ENCODE measurements at regions not wholly inside any gene's neighbourhood (a gene's known extent, or its start where the extent isn't known, plus 50 kb on each side); places are given as distances from the start of the nearest gene placed in this dataset.

DNA sequence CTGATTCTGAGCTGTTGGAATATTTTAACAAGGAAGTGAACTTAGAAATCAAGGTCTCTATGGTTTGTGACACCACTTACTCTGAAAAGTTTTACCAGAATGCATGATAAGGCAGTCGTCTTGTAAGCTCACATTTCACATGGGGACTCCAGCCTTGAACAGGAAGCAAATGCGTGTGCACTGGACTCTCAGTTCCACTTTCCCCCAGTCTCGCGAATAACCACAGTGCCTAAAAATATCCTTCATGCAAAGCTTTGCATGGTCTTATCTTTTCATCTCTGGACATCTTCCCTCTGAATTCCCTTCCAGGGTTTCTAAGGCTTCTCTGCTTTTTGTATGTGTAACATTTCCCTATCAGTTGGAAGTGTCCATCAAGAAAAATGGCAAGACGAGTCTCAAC, 581.8 kb downstream of the NLGN4X start:
- no peaks in the 10 kb centered on the region for H3K4me1 Mint-ChIP-seq (ENCODE audit: low read depth)
- no peak for ATAC-seq (ENCODE audit: poor library complexity)
- H3K4me3 Mint-ChIP-seq = no peak overlapping the region
- Histone ChIP-seq H3K9me3 (ENCODE audit: control insufficient read depth in 1 of 2, insufficient read depth in 1 of 2, low read length in 2 of 2) (no peaks in the 10 kb centered on the region), H3K27ac (ENCODE audit: low read depth in 1 of 2, low read length in 2 of 2) (no peak overlapping the region), H3K27me3 (ENCODE audit: control insufficient read depth in 1 of 2, insufficient read depth in 2 of 2, low read length in 2 of 2) (no peaks in the 10 kb centered on the region), H3K4me3 (ENCODE audit: low read length) (no peak overlapping the region), H3K4me1 (ENCODE audit: insufficient read depth, low read length) (no peaks in the 10 kb centered on the region), H3K36me3 (ENCODE audit: insufficient read depth, low read length) (no peaks in the 10 kb centered on the region)
- DNase-seq = peak in 1 of 14 experiments; percentile 0
- TF ChIP-seq, protein P1, sequence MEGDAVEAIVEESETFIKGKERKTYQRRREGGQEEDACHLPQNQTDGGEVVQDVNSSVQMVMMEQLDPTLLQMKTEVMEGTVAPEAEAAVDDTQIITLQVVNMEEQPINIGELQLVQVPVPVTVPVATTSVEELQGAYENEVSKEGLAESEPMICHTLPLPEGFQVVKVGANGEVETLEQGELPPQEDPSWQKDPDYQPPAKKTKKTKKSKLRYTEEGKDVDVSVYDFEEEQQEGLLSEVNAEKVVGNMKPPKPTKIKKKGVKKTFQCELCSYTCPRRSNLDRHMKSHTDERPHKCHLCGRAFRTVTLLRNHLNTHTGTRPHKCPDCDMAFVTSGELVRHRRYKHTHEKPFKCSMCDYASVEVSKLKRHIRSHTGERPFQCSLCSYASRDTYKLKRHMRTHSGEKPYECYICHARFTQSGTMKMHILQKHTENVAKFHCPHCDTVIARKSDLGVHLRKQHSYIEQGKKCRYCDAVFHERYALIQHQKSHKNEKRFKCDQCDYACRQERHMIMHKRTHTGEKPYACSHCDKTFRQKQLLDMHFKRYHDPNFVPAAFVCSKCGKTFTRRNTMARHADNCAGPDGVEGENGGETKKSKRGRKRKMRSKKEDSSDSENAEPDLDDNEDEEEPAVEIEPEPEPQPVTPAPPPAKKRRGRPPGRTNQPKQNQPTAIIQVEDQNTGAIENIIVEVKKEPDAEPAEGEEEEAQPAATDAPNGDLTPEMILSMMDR (IDR thresholded peaks at IDR 0.05) = no peak
- H3K36me3 Mint-ChIP-seq (ENCODE audit: low read depth) = no peaks in the 10 kb centered on the region
- H3K9me3 Mint-ChIP-seq = peaks cover 2% of the 10 kb centered on the region
- intact Hi-C loops (cut with DNase I, micrococcal nuclease) = no loop called here
- no peaks in the 10 kb centered on the region for H3K27me3 Mint-ChIP-seq
- CTCF ChIA-PET = no interaction called here
- POLR2A ChIA-PET = no interaction called here
- no peak overlapping the region for H3K27ac Mint-ChIP-seq

DNA sequence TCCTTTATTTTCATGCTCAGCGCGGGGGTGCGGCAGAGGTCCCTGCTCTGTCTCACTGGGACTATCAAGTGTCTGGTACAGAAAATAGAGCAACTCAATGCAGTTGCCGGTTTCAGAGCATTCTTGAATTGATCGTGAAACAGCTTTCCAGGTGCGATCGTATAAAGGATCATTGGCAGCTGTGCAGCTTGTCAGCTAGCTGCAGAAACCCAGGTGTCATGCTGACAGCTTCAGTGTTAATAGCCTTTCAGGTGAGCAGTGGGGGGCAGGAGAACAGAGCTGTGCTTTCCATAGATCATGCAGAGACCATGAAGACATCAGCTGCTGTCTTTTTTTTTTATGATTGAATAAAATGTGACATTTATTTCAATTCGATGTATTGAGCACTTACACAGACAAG, 583.9 kb downstream of the NLGN4X start:
- Histone ChIP-seq H3K27ac (ENCODE audit: low read depth in 1 of 2, low read length in 2 of 2) (no peak overlapping the region), H3K9me3 (ENCODE audit: control insufficient read depth in 1 of 2, insufficient read depth in 1 of 2, low read length in 2 of 2) (no peaks in the 10 kb centered on the region), H3K4me1 (ENCODE audit: insufficient read depth, low read length) (no peaks in the 10 kb centered on the region), H3K27me3 (ENCODE audit: control insufficient read depth in 1 of 2, insufficient read depth in 2 of 2, low read length in 2 of 2) (no peaks in the 10 kb centered on the region), H3K4me3 (ENCODE audit: low read length) (no peak overlapping the region), H3K36me3 (ENCODE audit: insufficient read depth, low read length) (no peaks in the 10 kb centered on the region)
- Mint-ChIP-seq H3K27ac (no peak overlapping the region), H3K36me3 (ENCODE audit: low read depth) (no peaks in the 10 kb centered on the region), H3K4me3 (no peak overlapping the region), H3K9me3 (peaks cover 2% of the 10 kb centered on the region), H3K4me1 (ENCODE audit: low read depth) (no peaks in the 10 kb centered on the region), H3K27me3 (no peaks in the 10 kb centered on the region)
- ATAC-seq (ENCODE audit: poor library complexity) = no peak
- TF ChIP-seq, protein P1 (IDR thresholded peaks at IDR 0.05) = no peak
- ChIA-PET CTCF (no interaction called here), POLR2A (no interaction called here)
- intact Hi-C loops (cut with DNase I, micrococcal nuclease) = no loop called here
- no peak for DNase-seq

DNA sequence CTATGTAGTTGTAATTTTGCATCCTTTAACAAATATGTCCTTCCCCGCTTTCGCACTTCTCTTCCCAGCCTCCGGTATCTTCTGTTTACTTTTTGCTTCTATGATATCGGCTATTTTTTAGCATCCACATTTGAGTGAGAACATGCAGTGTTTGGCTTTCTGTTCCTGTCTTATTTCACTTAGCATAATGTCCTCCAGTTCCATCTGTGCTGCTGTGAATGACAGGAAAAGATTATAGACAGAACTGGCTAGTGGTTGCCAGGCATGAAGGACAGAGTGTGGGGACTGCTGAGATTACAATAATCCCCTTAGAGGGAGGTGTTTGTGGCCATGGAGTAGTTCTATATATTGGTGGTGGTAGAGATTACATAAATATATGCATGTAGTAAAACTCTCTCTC, 588.6 kb downstream of the NLGN4X start:
- Mint-ChIP-seq H3K27me3 (no peaks in the 10 kb centered on the region), H3K9me3 (no peaks in the 10 kb centered on the region), H3K27ac (no peak overlapping the region), H3K36me3 (ENCODE audit: low read depth) (no peaks in the 10 kb centered on the region), H3K4me3 (no peak overlapping the region), H3K4me1 (ENCODE audit: low read depth) (no peaks in the 10 kb centered on the region)
- ATAC-seq (ENCODE audit: poor library complexity) (no peak), DNase-seq (no peak)
- H3K4me3 ChIP-seq (ENCODE audit: low read length) = no peak overlapping the region
- TF ChIP-seq, protein P1 (IDR thresholded peaks at IDR 0.05) = no peak
- ChIA-PET POLR2A (no interaction called here), CTCF (no interaction called here)
- intact Hi-C loops (cut with DNase I, micrococcal nuclease) = no loop called here
- H3K9me3 ChIP-seq (ENCODE audit: control insufficient read depth in 1 of 2, insufficient read depth in 1 of 2, low read length in 2 of 2) = no peaks in the 10 kb centered on the region
- no peak overlapping the region for H3K27ac ChIP-seq (ENCODE audit: low read depth in 1 of 2, low read length in 2 of 2)
- no peaks in the 10 kb centered on the region for H3K4me1 ChIP-seq (ENCODE audit: insufficient read depth, low read length)
- no peaks in the 10 kb centered on the region for H3K36me3 ChIP-seq (ENCODE audit: insufficient read depth, low read length)
- no peaks in the 10 kb centered on the region for H3K27me3 ChIP-seq (ENCODE audit: control insufficient read depth in 1 of 2, insufficient read depth in 2 of 2, low read length in 2 of 2)

Data from CD4-positive, alpha-beta T cell (primary cell).